ENCODE measurements at regions not wholly inside any gene's neighbourhood (a gene's known extent, or its start where the extent isn't known, plus 50 kb on each side); places are given as distances from the start of the nearest gene placed in this dataset.

- Histone ChIP-seq H2AFZ (replicated peaks; ENCODE audit: low read length, poor library complexity) (peak overlapping the region; percentile 73), H3K27ac (ENCODE audit: insufficient read depth, low read length) (peak overlapping the region; percentile 9; the same call in 1 of the 2 replicates), H2AK5ac (ENCODE audit: low read depth, low read length) (no peak overlapping the region), H3K4me1 (ENCODE audit: control insufficient read depth, insufficient read depth, low read length) (peaks cover 32% of the 10 kb centered on the region), H4K5ac (ENCODE audit: low read depth, low read length) (no peak overlapping the region), H3K56ac (ENCODE audit: extremely low read depth, insufficient read depth, low read length) (no peak overlapping the region), H3K36me3 (ENCODE audit: control insufficient read depth, insufficient read depth, low read length) (no peaks in the 10 kb centered on the region), H4K8ac (ENCODE audit: low read depth in 2 of 2, low read length in 2 of 2) (no peak overlapping the region), H3K9ac (ENCODE audit: low read depth, low read length) (peak overlapping the region; percentile 23; the same call in 1 of the 2 replicates), H4K20me1 (ENCODE audit: insufficient read depth, low read length) (peaks cover 28% of the 10 kb centered on the region), H2AK9ac (replicated peaks; ENCODE audit: low read depth, low read length, poor library complexity) (peak overlapping the region; percentile 97), H3K18ac (ENCODE audit: low read depth, low read length) (no peak overlapping the region), H3K4ac (ENCODE audit: low read depth, low read length) (no peak overlapping the region), H3K79me1 (ENCODE audit: low read depth in 1 of 2, low read length in 2 of 2) (peaks cover 0 to 47% of the 10 kb centered on the region in 2 experiments; a peak in 2 of 4 replicates), H2BK15ac (ENCODE audit: low read depth, low read length) (no peak overlapping the region), H3K4me2 (ENCODE audit: low read depth, low read length) (peak overlapping the region; percentile 85), H3K14ac (replicated peaks; ENCODE audit: low read depth, low read length) (no peak overlapping the region), H4K91ac (ENCODE audit: insufficient read depth, low read depth, low read length) (no peak overlapping the region), H3K9me1 (ENCODE audit: insufficient read depth, low read length) (0 out of 2 replicates have a peak, but pooled peaks cover 3% of the 10 kb centered on the region), H2BK5ac (ENCODE audit: low read depth, low read length, poor library complexity, severe bottlenecking) (peak overlapping the region; percentile 35), H2BK120ac (ENCODE audit: low read depth, low read length) (no peak overlapping the region), H2BK20ac (ENCODE audit: low read depth, low read length) (no peak overlapping the region), H3K27me3 (ENCODE audit: control insufficient read depth, insufficient read depth, low read length) (no peaks in the 10 kb centered on the region), H3K23ac (ENCODE audit: low read depth, low read length) (no peak overlapping the region), H3K4me3 (ENCODE audit: insufficient read depth, low read depth, low read length) (peak overlapping the region; percentile 47), H3K9me3 (ENCODE audit: control insufficient read depth, insufficient read depth, low read length) (no peaks in the 10 kb centered on the region)
- DNase-seq (no peak), ATAC-seq (ENCODE audit: low read depth) (peak; percentile 7)
- ChIA-PET POLR2A (ENCODE audit: unreplicated experiment) (interaction anchor here (0.6 kb wide), 1 partner anchor 47 kb away, joined by 5 read pairs; no protein-coding TSS in a partner anchor), CTCF (no interaction called here)
- in situ Hi-C loops (cut with MboI; ENCODE audit: low sequenced_read_pairs) (no loop called here), intact Hi-C loops (cut with micrococcal nuclease) (loop anchor here (5.0 kb wide), 1 partner anchor 53 kb away; no protein-coding TSS in a partner anchor), dilution Hi-C loops (cut with HindIII; ENCODE audit: low sequenced_read_pairs, unreplicated experiment) (no loop called here)
- WGBS, 2 experiments (ENCODE audit: extremely low coverage in 2 of 2, insufficient read length in 1 of 2) = 1% methylated on average over 96 of the region's 125 CpGs; no CpG with 5 or more reads in 1 of the 2 experiments
- no TSS peak for BruUV-seq (replicated peaks)
- no peak for TF ChIP-seq RFX5 (IDR thresholded peaks at IDR 0.05; ENCODE audit: low read depth, low read length)
- TF ChIP-seq RAD21 (IDR thresholded peaks at IDR 0.05; ENCODE audit: low read length) = peak; percentile 13; the same call in 1 of the 2 replicates
- 0 out of 2 replicates have a peak, but pooled peaks have one; percentile 29 for TF ChIP-seq POLR2A (IDR thresholded peaks at IDR 0.05; ENCODE audit: low read depth, low read length)
- no peak for TF ChIP-seq MXI1 (IDR thresholded peaks at IDR 0.05; ENCODE audit: borderline replicate concordance, low read depth, low read length)
- TF ChIP-seq BHLHE40 (IDR thresholded peaks at IDR 0.05; ENCODE audit: low read depth, low read length) = no peak
- no peak for TF ChIP-seq CTCF (conservative IDR thresholded peaks at IDR 0.05; ENCODE audit: low read depth, low read length)
Observed at GRCh38 chr16:85169333-85170065, 57.2 kb upstream of the CIBAR2 start.

All from IMR-90 (cell line).